HG02943 (cell line): ENCODE measurements at regions not wholly inside any gene's neighbourhood (a gene's known extent, or its start where the extent isn't known, plus 50 kb on each side); places are given as distances from the start of the nearest gene placed in this dataset.
"Not testable (repeated sequence)": the region's sequence is repeated elsewhere in the genome, so short reads cannot be mapped to it uniquely, and the experiment has no call there.

Source experiments
- ATAC-seq: cut with Tn5 transposase; IDR thresholded peaks from one replicate; pipeline ENCODE4 v1.9.1; 2021; ENCODE audit warnings: mild to moderate bottlenecking, low read depth, moderate library complexity; ENCODE audit not compliant: unreplicated experiment

DNA sequence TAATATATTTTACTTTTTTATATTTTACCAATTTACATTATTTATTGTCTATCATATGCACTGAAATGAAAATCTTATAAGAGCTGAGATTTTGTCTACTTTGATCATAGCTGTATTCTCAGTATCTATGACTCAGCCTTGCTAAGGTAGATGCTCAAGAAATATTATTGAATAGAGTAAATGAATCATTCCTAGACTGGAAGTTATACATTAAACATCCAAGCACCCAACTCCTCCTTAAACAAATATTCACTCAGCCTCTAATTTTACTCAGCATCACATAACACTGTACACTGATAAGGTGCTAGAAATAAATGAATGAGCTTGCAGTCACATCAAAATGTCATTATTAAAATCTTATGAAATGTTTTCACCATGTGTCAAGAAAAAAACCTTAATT lies 1424.9 kb downstream of the LRFN5 start:
- no peak for ATAC-seq

DNA sequence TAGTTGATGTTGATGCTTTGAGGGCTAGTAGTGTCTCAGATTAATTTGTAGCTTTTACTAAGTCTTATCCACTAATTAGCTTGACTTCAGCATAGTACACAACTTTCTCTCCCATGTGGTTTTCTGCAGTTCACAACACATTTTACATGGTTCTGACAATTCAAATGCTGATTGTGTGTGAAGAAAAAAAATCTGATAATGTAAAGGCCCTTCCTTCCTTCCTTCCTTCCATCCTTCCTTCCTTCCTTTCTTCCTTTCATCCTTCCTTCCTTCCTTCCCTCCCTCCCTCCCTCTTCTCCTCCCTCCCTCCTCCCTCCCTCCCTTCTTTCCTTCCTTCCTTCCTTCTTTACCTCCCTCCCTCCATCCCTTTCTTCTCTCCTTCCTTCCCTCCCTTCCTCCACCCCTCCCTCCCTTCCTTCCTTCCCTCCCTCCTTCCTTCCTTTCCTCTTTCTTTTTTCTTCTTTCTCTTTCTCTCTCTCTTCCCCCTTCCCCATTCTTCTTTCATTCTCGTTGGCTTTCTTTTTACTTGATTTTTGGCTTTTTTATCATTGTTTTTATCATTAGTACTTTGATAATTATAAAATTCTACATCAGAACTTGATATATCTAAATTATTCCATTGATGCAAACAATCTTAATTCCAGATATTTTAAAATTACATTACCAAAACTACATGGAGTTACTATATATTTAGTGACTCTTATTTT lies 1415.6 kb downstream of the LRFN5 start:
- no peak for ATAC-seq

DNA sequence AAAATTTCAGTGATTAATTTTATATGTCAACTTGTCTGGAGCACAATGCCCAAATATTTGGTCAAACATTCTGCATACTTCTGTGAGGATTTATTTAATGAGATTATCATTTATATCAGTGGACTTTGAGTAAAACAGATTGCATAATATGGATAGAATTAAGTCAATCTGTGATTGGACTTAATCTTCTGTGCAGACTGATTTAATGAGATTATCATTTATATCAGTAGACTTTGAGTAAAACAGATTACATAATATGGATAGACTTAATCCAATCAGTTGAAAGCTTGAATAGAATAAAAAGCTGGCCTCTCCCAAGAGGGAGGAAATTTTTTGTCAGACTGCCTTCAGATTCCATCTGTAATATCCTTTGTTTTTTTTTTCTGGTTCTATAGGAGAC lies 1413.2 kb downstream of the LRFN5 start:
- no peak for ATAC-seq

DNA sequence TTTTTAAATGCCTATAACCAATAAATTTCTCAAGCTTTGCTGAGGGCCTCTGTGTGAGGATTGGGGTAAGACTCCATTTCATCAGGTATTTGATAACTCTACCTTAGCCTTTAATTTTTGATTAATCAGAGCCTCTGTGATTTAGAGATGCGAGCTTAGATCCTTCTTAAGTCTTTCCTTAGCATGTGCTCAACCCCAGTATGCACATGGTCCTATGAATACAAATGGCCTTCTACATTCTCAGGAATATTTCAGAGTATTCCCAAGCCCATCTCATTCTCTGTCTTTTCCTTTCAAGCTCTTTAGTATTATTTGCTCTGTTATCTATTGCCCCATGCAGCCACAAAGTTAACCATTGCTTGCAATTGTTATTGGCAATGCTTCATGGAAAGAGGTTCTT lies 1407.7 kb downstream of the LRFN5 start:
- no peak for ATAC-seq

- no peak for ATAC-seq
These were observed 1406.1 kb downstream of the LRFN5 start for GRCh38 chr14:43012817-43013216.

- no peak for ATAC-seq
These were observed 1399.1 kb downstream of the LRFN5 start for GRCh38 chr14:43005807-43006206.

DNA sequence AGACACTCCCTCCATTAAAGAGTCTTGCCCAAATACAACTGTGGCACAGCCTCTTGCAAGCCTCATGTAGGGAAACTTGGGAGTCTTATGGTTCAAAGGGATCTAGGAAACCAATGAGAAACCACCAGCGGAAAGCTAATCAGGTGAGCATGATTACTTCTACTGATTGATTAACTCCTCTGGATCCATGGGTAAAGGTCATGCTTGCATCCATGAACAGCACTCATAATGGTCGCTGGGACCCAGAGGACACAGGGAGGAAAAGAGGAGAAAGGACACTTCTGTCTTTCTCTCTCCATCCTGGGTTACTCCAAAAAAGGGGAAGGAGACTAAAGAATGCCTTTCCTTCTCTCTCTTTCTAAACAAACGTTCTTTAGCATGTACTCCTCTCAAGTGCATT lies 1397.2 kb downstream of the LRFN5 start:
- no peak for ATAC-seq

GRCh38 chr14:43001731-43002130 lies 1395.1 kb downstream of the LRFN5 start:
- ATAC-seq: no peak

- ATAC-seq: no peak
These were observed 1387.5 kb downstream of the LRFN5 start for GRCh38 chr14:42994051-42994736.

DNA sequence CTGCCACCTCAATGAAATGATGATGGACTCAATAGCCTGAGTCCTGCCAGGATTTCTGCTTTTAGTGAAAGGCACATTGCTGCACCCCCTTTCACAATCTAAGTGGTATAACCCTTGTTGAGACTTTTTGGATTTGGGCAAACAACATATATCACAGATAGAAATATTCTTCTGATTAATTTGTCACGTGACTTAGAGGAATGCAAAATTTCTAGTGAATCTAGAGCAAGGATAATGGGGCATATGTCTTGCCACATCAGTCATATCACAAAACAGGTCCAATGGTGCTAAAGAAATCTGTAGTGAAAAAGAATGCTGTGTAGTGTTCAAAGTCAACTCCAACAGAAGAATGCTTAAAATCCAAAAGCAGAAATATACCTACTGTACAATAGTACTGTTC lies 1386.3 kb downstream of the LRFN5 start:
- ATAC-seq: no peak

- ATAC-seq: no peak
These were observed 1373.7 kb downstream of the LRFN5 start for GRCh38 chr14:42980419-42980818.

DNA sequence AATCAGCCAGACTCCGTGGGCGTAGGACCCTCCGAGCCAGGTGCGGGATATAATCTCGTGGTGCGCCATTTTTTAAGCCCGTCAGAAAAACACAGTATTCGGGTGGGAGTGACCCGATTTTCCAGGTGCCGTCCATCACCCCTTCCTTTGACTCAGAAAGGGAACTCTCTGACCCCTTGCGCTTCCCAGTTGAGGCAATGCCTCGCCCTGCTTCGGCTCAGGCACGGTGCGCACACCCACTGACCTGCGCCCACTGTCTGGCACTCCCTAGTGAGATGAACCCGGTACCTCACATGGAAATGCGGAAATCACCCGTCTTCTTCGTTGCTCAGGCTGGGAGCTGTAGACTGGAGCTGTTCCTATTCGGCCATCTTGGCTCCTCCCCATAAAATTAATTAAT lies 1366.5 kb downstream of the LRFN5 start:
- not testable (repeated sequence) for ATAC-seq

DNA sequence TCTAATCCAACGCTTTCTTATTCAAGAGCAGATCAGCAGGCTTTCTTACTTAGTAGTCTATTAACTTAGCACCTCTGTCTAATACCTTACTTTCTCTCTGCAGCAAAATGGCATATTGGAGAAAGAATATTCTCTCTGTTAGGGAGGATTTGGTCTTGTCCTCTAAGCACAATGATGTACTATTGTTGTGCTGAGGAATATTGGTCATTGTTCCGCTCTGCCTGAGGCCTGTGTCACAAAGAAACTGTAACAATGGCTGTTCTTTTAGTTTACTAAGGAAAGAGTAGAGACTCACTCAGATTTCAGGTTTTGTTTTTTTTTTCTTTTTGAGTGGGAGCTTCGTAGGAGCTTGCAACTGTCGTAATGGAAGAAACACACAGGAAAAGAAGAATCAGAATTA lies 1358.8 kb downstream of the LRFN5 start:
- no peak for ATAC-seq

DNA sequence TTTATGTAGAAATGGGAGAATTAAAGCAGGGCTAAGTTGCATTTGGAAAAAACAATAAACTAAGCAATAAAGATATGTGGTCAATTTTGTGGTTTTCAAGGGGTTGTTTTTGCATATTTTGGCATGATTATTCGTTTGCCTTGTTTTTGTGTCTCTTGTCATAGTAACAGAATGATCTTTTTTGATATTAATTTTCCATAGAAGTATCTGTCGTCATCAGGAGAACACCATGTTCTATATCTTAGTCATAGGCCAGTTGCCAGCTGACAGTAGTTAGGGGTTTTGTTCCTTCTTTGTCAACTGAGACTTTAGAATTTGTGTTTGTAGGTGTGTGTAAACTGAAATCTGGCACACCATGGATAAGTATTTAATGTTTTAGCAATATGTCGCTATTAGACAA lies 1354.8 kb downstream of the LRFN5 start:
- no peak for ATAC-seq

- ATAC-seq: no peak
These were observed 1343.7 kb downstream of the LRFN5 start for GRCh38 chr14:42950363-42950762.

DNA sequence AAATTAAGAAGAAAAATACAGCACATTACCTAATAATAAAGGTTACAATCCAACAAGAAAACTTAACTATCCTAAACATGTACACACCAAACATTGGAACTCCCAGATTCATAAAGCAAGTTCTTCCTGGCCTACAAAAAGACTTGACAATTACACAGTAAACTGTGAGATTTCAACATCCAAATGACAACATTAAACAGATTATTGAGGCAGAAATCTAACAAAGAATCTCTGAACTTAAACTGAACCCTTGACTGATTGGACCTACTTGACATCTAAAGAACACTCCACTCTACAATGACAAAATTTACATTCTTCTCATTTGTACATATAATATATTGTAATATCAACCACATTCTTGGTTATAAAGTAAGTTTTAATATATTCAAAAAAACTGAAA lies 1341.3 kb downstream of the LRFN5 start:
- ATAC-seq: no peak

GRCh38 chr14:42944284-42944683 lies 1337.6 kb downstream of the LRFN5 start:
- ATAC-seq: no peak

- ATAC-seq: no peak
These were observed 1324.6 kb downstream of the LRFN5 start for GRCh38 chr14:42931308-42931707.

GRCh38 chr14:42929806-42930480 lies 1323.3 kb downstream of the LRFN5 start:
- no peak for ATAC-seq

GRCh38 chr14:42927313-42927712 lies 1320.6 kb downstream of the LRFN5 start:
- no peak for ATAC-seq

- no peak for ATAC-seq
These were observed 1315.2 kb downstream of the LRFN5 start for GRCh38 chr14:42921901-42922300.

DNA sequence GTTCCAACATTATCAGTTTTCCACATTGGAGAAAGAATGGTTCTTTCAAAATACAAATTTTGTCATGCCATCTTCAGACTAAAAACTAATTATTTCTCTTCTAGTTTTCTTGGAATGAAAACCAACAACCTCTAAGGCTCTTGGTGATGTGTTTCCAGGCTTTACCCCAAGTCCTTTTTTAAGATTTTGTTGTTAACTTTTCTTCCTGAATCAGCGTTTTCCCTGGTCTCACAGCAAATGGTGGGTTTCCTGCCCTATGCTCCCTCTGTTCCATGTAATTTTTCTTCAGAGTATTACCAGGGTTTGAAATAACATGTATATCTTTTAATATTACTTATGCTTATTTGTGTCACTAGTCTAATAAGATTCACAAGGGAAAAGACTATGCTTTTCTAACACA lies 1311.9 kb downstream of the LRFN5 start:
- no peak for ATAC-seq
